HAP-1 (cell line): ENCODE measurements at regions not wholly inside any gene's neighbourhood (a gene's known extent, or its start where the extent isn't known, plus 50 kb on each side); places are given as distances from the start of the nearest gene placed in this dataset.
"Not testable (repeated sequence)": the region's sequence is repeated elsewhere in the genome, so short reads cannot be mapped to it uniquely, and the experiment has no call there.

ENCODE experiments used
- DNase-seq, 2 experiments: peaks; one replicate each; pipeline ENCODE4 v3.0.0-alpha.2; 2016 to 2020; ENCODE audit warnings: low spot score in 2 of 2
- H3K27me3 ChIP-seq: fragments of 250-450 bp; sonication (Bioruptor Pico); 2 replicates; pipeline ENCODE4 v1.5.1; 2020; ENCODE audit warnings: low read depth, mild to moderate bottlenecking, moderate library complexity
- H3K36me3 ChIP-seq: fragments of 250-450 bp; sonication (Bioruptor Pico); replicated peaks from 2 replicates; pipeline ENCODE4 v1.5.1; 2020; ENCODE audit warnings: mild to moderate bottlenecking
- H3K4me1 ChIP-seq: fragments of 250-450 bp; sonication (Bioruptor Pico); 2 replicates; pipeline ENCODE4 v1.5.1; 2020; ENCODE audit warnings: mild to moderate bottlenecking
- H3K4me3 ChIP-seq: fragments of 250-450 bp; sonication (Bioruptor Pico); 2 replicates; pipeline ENCODE4 v1.5.1; 2020; ENCODE audit warnings: mild to moderate bottlenecking, moderate library complexity
- H3K9me3 ChIP-seq: fragments of 250-450 bp; sonication (Bioruptor Pico); 2 replicates; pipeline ENCODE4 v1.5.1; 2020; ENCODE audit warnings: mild to moderate bottlenecking, moderate library complexity
- in situ Hi-C: fragments of 300-500 bp; cut with MboI; formaldehyde crosslinking; loops from 3 replicates; pipeline ENCODE4 v1.14.3; 2020; ENCODE audit warnings: low sequenced_read_pairs, inconsistent platforms, mixed read lengths

GRCh38 chr2:184394642-184395041 is 203.7 kb upstream of the ZNF804A start:
- peaks cover 9% of the 10 kb centered on the region for H3K4me1 ChIP-seq
- H3K4me3 ChIP-seq = no peak overlapping the region
- H3K9me3 ChIP-seq = no peaks in the 10 kb centered on the region
- no peak for DNase-seq
- H3K27me3 ChIP-seq = no peaks in the 10 kb centered on the region
- in situ Hi-C loops = no loop called here
- H3K36me3 ChIP-seq = no peaks in the 10 kb centered on the region

- Histone ChIP-seq H3K27me3 (no peaks in the 10 kb centered on the region), H3K4me3 (no peak overlapping the region), H3K4me1 (peaks cover 9% of the 10 kb centered on the region), H3K36me3 (no peaks in the 10 kb centered on the region), H3K9me3 (no peaks in the 10 kb centered on the region)
- no peak for DNase-seq
- in situ Hi-C loops = no loop called here
These were observed 195.9 kb upstream of the ZNF804A start for GRCh38 chr2:184402381-184402780.

DNA sequence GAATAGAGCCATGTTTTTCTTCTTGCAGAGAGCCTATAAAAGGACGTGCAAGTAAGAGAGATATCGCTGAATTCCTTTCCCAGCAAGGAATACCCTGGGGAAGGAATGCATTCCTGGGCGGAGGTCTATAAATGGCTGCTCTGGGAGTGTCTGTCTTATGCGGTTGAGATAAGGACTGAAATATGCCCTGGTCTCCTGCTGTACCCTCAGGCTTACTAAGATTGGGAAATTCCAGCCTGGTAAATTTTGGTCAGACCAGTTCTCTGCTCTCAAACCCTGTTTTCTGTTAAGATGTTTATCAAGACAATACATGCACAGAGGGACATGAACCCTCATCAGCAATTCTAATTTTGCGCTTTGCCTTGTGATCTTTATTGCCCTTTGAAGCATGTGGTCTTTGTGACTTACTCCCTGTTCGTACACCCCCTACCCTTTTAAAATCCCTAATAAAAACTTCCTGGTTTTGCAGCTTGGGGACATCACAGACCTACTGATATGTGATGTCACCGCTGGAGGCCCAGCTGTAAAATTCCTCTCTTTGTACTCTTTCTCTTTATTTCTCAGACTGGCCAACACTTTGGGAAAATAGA is 191.2 kb upstream of the ZNF804A start:
- H3K4me1 ChIP-seq, H3K9me3 ChIP-seq, H3K36me3 ChIP-seq, in situ Hi-C loops, H3K4me3 ChIP-seq, H3K27me3 ChIP-seq: not testable (repeated sequence)
- DNase-seq = peak in 1 of 2 experiments; percentile 33

GRCh38 chr2:184410160-184410559 is 188.2 kb upstream of the ZNF804A start:
- H3K27me3 ChIP-seq = no peaks in the 10 kb centered on the region
- in situ Hi-C loops = no loop called here
- DNase-seq = no peak
- no peaks in the 10 kb centered on the region for H3K9me3 ChIP-seq
- H3K4me3 ChIP-seq = no peak overlapping the region
- H3K4me1 ChIP-seq = no peaks in the 10 kb centered on the region
- no peaks in the 10 kb centered on the region for H3K36me3 ChIP-seq

GRCh38 chr2:184413221-184413620 is 185.1 kb upstream of the ZNF804A start:
- Histone ChIP-seq H3K36me3 (no peaks in the 10 kb centered on the region), H3K4me1 (no peaks in the 10 kb centered on the region), H3K27me3 (no peaks in the 10 kb centered on the region), H3K9me3 (no peaks in the 10 kb centered on the region), H3K4me3 (no peak overlapping the region)
- DNase-seq = no peak
- in situ Hi-C loops = no loop called here

GRCh38 chr2:184413671-184414229 is 184.6 kb upstream of the ZNF804A start:
- Histone ChIP-seq H3K27me3 (no peaks in the 10 kb centered on the region), H3K9me3 (no peaks in the 10 kb centered on the region), H3K4me1 (no peaks in the 10 kb centered on the region), H3K4me3 (no peak overlapping the region), H3K36me3 (no peaks in the 10 kb centered on the region)
- in situ Hi-C loops = no loop called here
- no peak for DNase-seq

DNA sequence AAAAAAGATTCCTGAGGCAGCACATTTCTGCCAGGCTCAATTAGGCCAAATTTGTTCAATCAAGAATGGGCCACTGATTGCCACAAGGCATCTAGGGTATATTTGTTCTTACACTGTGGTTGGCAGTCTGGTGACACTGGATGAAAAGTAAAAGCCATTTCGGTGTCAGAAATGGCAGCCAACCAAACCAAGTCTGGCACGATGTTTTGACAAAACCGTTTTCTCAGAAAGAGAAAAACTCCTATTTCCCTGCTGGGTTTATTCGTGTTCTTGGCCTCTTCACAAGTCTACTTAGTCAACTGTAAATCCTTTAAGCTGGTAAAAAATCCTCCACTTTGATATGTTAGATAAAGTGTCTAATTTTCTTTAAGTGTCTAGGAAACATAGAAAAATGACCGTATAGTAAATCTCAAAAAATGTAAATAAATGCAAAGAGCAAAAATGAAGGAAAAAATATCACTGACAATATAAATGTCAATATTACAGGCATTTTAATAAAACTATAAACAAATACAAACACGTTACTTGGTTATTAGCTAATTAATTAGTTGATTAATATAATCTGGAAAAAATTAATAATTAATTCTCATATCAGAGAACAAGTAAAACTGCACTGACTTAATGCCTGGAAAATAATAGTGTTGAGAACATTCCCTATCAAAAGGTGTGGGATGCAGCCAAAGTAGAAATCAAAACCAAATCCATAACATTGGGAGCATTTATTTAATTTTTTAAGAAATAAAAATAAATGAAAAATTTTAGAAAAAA is 182.0 kb upstream of the ZNF804A start:
- DNase-seq = no peak
- Histone ChIP-seq H3K9me3 (no peaks in the 10 kb centered on the region), H3K36me3 (no peaks in the 10 kb centered on the region), H3K27me3 (no peaks in the 10 kb centered on the region), H3K4me1 (no peaks in the 10 kb centered on the region), H3K4me3 (no peak overlapping the region)
- in situ Hi-C loops = no loop called here

- no peaks in the 10 kb centered on the region for H3K27me3 ChIP-seq
- H3K36me3 ChIP-seq = no peaks in the 10 kb centered on the region
- no peak for DNase-seq
- no peaks in the 10 kb centered on the region for H3K4me1 ChIP-seq
- no peak overlapping the region for H3K4me3 ChIP-seq
- in situ Hi-C loops = no loop called here
- H3K9me3 ChIP-seq = no peaks in the 10 kb centered on the region
These were observed 178.6 kb upstream of the ZNF804A start for GRCh38 chr2:184419744-184420143.

DNA sequence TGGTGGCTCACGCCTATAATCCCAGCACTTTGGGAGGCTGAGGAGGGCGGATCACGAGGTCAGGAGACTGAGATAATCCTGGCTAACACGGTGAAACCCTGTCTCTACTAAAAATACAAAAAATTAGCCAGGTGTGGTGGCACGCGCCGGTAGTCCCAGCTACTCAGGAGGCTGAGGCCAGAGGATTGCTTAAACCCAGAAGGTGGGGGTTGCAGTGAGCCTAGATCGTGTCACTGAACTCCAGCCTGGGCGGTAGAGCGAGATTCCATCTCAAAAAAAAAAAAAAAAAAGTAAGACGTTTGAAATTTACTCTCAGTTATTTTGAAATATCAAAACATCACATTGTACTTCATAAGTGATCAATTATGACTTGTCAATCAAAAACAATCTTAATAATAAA is 176.9 kb upstream of the ZNF804A start:
- in situ Hi-C loops, DNase-seq, H3K4me1 ChIP-seq, H3K36me3 ChIP-seq, H3K9me3 ChIP-seq, H3K27me3 ChIP-seq, H3K4me3 ChIP-seq: not testable (repeated sequence)

DNA sequence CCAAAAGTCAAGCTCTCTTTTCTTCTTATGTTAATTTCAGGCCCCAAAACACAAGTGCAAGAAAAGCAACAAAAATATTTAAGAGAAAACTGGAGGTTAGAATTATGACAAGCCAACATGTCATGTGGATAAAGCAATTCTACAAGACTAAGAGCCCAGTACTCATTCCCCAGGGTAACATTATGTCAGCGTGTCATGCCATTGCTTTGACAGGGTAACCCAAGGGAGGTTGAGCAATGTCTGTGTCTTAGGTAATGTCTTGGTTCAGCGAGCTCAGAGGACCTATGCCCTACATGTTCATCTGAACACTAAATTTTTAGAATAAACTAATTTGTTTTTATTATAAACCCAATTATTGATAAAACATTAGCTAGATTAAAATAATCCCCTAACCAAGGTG is 173.2 kb upstream of the ZNF804A start:
- in situ Hi-C loops = no loop called here
- no peaks in the 10 kb centered on the region for H3K9me3 ChIP-seq
- no peaks in the 10 kb centered on the region for H3K4me1 ChIP-seq
- DNase-seq = no peak
- no peak overlapping the region for H3K4me3 ChIP-seq
- H3K27me3 ChIP-seq = no peaks in the 10 kb centered on the region
- no peaks in the 10 kb centered on the region for H3K36me3 ChIP-seq

GRCh38 chr2:184444217-184444616 is 154.1 kb upstream of the ZNF804A start:
- no peak overlapping the region for H3K4me3 ChIP-seq
- H3K4me1 ChIP-seq = no peaks in the 10 kb centered on the region
- DNase-seq = no peak
- in situ Hi-C loops = no loop called here
- no peaks in the 10 kb centered on the region for H3K36me3 ChIP-seq
- no peaks in the 10 kb centered on the region for H3K27me3 ChIP-seq
- no peaks in the 10 kb centered on the region for H3K9me3 ChIP-seq

DNA sequence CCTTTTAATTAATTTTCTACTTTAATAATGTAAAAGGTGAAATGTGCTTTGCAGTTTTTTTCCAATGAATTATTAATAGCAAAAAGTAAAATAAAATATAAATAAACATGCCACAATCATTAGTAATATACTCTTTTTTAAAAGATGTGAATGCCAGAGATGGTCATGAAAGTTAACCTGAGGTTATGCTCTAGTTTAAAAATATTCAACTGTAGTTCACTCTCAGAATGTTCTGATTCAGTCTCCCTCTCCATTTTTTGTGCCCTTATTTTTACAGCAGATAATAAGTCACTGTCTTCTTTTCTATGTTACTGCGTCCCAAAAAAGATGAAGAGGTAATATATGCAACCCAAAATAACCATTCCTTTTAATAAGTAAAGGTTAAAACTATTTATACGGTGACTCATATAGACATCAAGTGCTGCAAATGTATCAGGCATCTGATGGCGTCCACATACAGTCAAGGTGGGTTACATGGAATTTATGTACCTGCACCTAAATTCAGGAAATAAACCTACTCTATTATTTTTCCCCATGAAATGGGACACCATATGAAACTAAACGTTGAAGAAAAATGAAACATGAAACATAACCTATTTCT is 153.6 kb upstream of the ZNF804A start:
- no peaks in the 10 kb centered on the region for H3K36me3 ChIP-seq
- H3K27me3 ChIP-seq = no peaks in the 10 kb centered on the region
- in situ Hi-C loops = no loop called here
- H3K4me1 ChIP-seq = no peaks in the 10 kb centered on the region
- DNase-seq = no peak
- no peak overlapping the region for H3K4me3 ChIP-seq
- H3K9me3 ChIP-seq = no peaks in the 10 kb centered on the region

GRCh38 chr2:184449760-184450159 is 148.6 kb upstream of the ZNF804A start:
- no peak for DNase-seq
- H3K4me3 ChIP-seq = no peak overlapping the region
- H3K9me3 ChIP-seq = no peaks in the 10 kb centered on the region
- no peaks in the 10 kb centered on the region for H3K36me3 ChIP-seq
- no peaks in the 10 kb centered on the region for H3K27me3 ChIP-seq
- in situ Hi-C loops = no loop called here
- H3K4me1 ChIP-seq = no peaks in the 10 kb centered on the region

GRCh38 chr2:184452907-184453306 is 145.4 kb upstream of the ZNF804A start:
- Histone ChIP-seq H3K27me3 (no peaks in the 10 kb centered on the region), H3K9me3 (no peaks in the 10 kb centered on the region), H3K4me1 (no peaks in the 10 kb centered on the region), H3K36me3 (no peaks in the 10 kb centered on the region), H3K4me3 (no peak overlapping the region)
- in situ Hi-C loops = no loop called here
- DNase-seq = no peak
